Upper lobe of left lung (tissue), 6 donors: ENCODE measurements at regions not wholly inside any gene's neighbourhood (a gene's known extent, or its start where the extent isn't known, plus 50 kb on each side); places are given as distances from the start of the nearest gene placed in this dataset.

ENCODE experiments used
- ATAC-seq, 2 donors: fragments of 200-7000 bp; cut with Tn5 transposase; one replicate each; pipeline ENCODE4 v1.9.1; 2022; ENCODE audit warnings: mild to moderate bottlenecking in 2 of 2, moderate library complexity in 2 of 2; ENCODE audit not compliant: low FRiP score in 2 of 2
- DNase-seq, 2 donors: peaks; one replicate each; pipeline ENCODE4 v3.0.0-alpha.2; 2019 to 2020
- H3K27ac ChIP-seq, 4 donors: fragments of 200-600 bp; sonication (generic); one replicate each; pipeline ENCODE4 v1.5.1; 2016 to 2019
- H3K27me3 ChIP-seq, 4 donors: fragments of 200-600 bp; sonication (generic); one replicate each; pipeline ENCODE4 v1.5.1; 2017 to 2019
- H3K36me3 ChIP-seq, 4 donors: fragments of 200-600 bp; sonication (generic); one replicate each; pipeline ENCODE4 v1.5.1; 2016 to 2019
- H3K4me1 ChIP-seq, 4 donors: fragments of 200-600 bp; sonication (generic); one replicate each; pipeline ENCODE4 v1.5.1; 2018 to 2019
- H3K4me3 ChIP-seq, 4 donors: fragments of 200-600 bp; sonication (generic); one replicate each; pipeline ENCODE4 v1.5.1; 2017 to 2019; ENCODE audit warnings: mild to moderate bottlenecking in 2 of 4, moderate library complexity in 1 of 4
- H3K9me3 ChIP-seq, 4 donors: fragments of 200-600 bp; sonication (generic); one replicate each; pipeline ENCODE4 v1.5.1; 2018 to 2019
- EP300 ChIP-seq, 4 donors: sonication (generic); formaldehyde crosslinking; IDR thresholded peaks; one replicate each; pipeline ENCODE4 v1.5.1; 2017; ENCODE audit warnings: antibody characterized with exemption in 4 of 4, control low read depth in 2 of 4
- POLR2A ChIP-seq, 4 donors: fragments of 450-650 bp; IDR thresholded peaks; one replicate each; pipeline ENCODE4 v1.5.1; 2016 to 2017; ENCODE audit warnings: antibody characterized with exemption in 4 of 4, mild to moderate bottlenecking in 2 of 4
- POLR2AphosphoS5 ChIP-seq, 2 donors: sonication (generic); formaldehyde crosslinking; IDR thresholded peaks; one replicate each; pipeline ENCODE4 v1.5.1; 2017; ENCODE audit warnings: antibody characterized with exemption in 2 of 2
- WGBS, 2 donors: methylation state at CpG; one replicate each; pipeline ENCODE4 v1.1.5; 2017 to 2018; 5-methylcytosine and 5-hydroxymethylcytosine counted together
- TF ChIP-seq, protein P1 (sequence below), 6 experiments: fragments of 450-650 bp in 4 of 6; fragments of 200-600 bp in 2 of 6; sonication (generic) in 2 of 6; IDR thresholded peaks; one replicate each; pipeline ENCODE4 v1.5.1; 2016 to 2019; ENCODE audit warnings: antibody characterized with exemption in 6 of 6
- donor health status: DM: no; HTN: no; CAD: no; lungs with moderate emphysema.
- donor health status: DM: no; HTN: yes; CAD: no; lungs with severe emphysema.

DNA sequence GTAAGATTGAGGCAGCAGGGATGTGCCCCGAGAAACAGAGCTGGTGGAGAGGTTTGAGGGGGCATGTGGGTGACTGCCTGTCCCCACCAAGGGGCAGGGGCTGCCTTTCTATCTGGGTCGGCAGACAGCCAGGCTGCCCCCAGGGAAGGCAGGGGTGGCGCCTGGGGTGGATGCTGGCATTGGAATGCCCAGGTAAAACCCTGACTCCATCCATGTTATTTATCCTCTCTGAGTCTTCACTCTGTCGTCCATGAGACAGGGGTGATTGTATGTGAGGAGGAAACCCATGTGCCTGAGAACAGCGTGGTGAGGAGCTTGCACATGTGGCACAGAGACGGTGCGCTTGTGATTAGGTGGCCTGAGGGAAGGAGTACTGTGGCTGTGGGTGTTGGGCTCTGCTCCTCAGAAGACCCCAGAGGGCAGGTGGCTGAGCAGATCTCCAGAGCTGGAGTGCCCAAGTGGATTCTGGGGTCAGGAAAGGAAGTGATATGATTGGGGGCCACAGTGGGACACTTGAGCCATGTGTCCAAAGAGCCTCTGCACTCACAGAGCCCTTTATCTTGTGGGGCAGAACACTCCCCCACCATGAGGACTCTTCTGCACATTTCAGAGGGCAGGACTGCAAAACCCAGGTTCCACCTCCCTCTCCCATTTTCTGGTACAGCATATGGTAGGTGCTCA is 100.4 kb upstream of the RET start:
- no peaks in the 10 kb centered on the region for H3K4me1 ChIP-seq
- H3K9me3 ChIP-seq = no peaks in the 10 kb centered on the region
- TF ChIP-seq EP300 (IDR thresholded peaks at IDR 0.05) = no peak
- TF ChIP-seq, protein P1, sequence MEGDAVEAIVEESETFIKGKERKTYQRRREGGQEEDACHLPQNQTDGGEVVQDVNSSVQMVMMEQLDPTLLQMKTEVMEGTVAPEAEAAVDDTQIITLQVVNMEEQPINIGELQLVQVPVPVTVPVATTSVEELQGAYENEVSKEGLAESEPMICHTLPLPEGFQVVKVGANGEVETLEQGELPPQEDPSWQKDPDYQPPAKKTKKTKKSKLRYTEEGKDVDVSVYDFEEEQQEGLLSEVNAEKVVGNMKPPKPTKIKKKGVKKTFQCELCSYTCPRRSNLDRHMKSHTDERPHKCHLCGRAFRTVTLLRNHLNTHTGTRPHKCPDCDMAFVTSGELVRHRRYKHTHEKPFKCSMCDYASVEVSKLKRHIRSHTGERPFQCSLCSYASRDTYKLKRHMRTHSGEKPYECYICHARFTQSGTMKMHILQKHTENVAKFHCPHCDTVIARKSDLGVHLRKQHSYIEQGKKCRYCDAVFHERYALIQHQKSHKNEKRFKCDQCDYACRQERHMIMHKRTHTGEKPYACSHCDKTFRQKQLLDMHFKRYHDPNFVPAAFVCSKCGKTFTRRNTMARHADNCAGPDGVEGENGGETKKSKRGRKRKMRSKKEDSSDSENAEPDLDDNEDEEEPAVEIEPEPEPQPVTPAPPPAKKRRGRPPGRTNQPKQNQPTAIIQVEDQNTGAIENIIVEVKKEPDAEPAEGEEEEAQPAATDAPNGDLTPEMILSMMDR (IDR thresholded peaks at IDR 0.05) = no peak
- no peak for TF ChIP-seq POLR2A (IDR thresholded peaks at IDR 0.05)
- TF ChIP-seq POLR2AphosphoS5 (IDR thresholded peaks at IDR 0.05) = no peak
- 86 to 88% methylated on average over 6 to 7 of the region's 7 CpGs for WGBS, 2 donors
- H3K4me3 ChIP-seq = no peak overlapping the region
- DNase-seq (peak in 1 of 2 donors; percentile 16), ATAC-seq (no peak)
- no peaks in the 10 kb centered on the region for H3K36me3 ChIP-seq
- no peaks in the 10 kb centered on the region for H3K27me3 ChIP-seq
- H3K27ac ChIP-seq = no peak overlapping the region

DNA sequence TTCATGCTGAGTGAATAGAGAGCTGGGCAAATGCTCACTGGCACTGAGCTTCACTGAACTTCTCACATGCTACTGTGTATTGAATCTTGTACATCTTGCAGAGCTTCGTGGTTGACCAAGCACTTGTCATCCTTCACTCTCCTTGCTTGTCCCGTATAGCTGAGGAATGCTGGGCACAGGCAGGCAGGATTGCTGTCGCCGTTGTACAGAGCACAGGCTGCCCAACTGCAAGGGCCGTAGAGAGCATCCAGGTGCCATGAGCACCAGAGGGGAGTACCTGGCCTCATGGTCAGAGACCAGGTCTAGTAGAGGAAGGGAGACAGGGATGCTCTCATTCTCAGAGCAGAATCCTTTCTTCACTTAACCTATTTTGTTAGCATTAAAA is 99.8 kb upstream of the RET start:
- TF ChIP-seq EP300 (IDR thresholded peaks at IDR 0.05) = no peak
- TF ChIP-seq POLR2AphosphoS5 (IDR thresholded peaks at IDR 0.05) = no peak
- TF ChIP-seq, protein P1 (IDR thresholded peaks at IDR 0.05) = no peak
- no peak for TF ChIP-seq POLR2A (IDR thresholded peaks at IDR 0.05)
- no peak overlapping the region for H3K4me3 ChIP-seq
- H3K36me3 ChIP-seq = no peaks in the 10 kb centered on the region
- no peaks in the 10 kb centered on the region for H3K9me3 ChIP-seq
- WGBS, 2 donors = 77 to 84% methylated on average over 5 of the region's 5 CpGs
- H3K27me3 ChIP-seq = no peaks in the 10 kb centered on the region
- H3K4me1 ChIP-seq = no peaks in the 10 kb centered on the region
- H3K27ac ChIP-seq = no peak overlapping the region
- no peak for ATAC-seq
- peak in 1 of 2 donors; percentile 17 for DNase-seq

DNA sequence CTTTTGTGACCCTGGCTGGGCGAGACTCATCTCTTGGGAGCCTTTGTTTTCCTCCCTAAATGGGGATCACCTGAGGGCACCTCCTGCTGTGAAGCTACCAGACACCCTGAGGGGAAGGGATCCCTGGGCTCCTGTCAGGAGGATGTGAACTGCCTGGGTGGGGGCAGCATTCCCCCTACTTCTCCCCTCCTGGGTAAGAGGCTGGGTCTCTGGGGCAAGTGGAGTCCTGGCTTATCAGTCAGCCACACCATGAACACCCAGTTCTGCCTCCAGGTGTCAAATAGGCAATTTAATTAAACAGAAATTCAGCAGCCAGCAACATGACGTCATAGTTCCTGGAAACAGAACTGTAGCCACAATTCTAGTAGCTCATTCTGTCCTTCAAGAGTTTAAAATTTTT is 97.7 kb upstream of the RET start:
- TF ChIP-seq EP300 (IDR thresholded peaks at IDR 0.05) (no peak), POLR2A (IDR thresholded peaks at IDR 0.05) (no peak), POLR2AphosphoS5 (IDR thresholded peaks at IDR 0.05) (no peak)
- TF ChIP-seq, protein P1 (IDR thresholded peaks at IDR 0.05) = no peak
- DNase-seq = peak in 1 of 2 donors; percentile 6
- H3K27me3 ChIP-seq = no peaks in the 10 kb centered on the region
- no peaks in the 10 kb centered on the region for H3K4me1 ChIP-seq
- no peaks in the 10 kb centered on the region for H3K36me3 ChIP-seq
- no peak overlapping the region for H3K27ac ChIP-seq
- 67 to 74% methylated on average over 2 of the region's 2 CpGs for WGBS, 2 donors
- H3K9me3 ChIP-seq = no peaks in the 10 kb centered on the region
- H3K4me3 ChIP-seq = no peak overlapping the region
- no peak for ATAC-seq

DNA sequence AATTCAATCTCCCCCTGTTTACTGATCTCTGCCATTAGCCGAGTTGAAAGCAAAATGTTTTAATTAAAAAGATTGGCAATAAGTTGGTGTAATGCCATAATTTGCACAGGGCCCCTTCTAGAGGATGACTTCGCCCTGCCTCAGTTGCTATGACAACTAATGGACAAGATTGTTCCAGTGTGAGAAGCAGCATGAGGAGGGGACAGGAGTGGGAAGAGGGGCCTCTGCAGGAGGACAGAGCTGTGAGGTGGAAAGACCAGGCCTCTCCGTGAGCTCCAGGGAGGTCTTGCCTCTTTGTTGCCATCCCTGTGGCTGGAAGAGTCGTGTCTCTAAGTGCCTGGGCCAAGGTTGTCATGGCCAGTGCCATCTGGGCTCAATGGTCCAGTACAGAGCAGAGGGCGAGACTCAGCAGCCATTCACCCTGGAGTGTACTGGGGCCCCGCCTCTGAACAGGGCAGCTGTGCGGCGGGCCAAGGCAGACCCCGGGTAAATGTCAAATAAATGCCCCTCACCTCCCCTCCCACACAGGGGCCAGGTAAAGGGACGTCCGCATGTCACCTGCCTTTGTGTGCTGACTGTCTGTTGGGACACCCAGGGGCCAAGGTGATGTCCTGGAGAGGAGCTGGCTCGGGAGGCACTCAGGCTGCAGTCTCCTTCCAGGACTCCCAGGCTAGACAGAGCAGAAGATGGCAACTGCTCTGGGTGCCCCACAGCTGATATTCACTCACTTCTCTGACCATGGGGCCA is 97.0 kb upstream of the RET start:
- TF ChIP-seq POLR2AphosphoS5 (IDR thresholded peaks at IDR 0.05) (no peak), POLR2A (IDR thresholded peaks at IDR 0.05) (no peak), EP300 (IDR thresholded peaks at IDR 0.05) (no peak)
- TF ChIP-seq, protein P1 (IDR thresholded peaks at IDR 0.05) = no peak
- Histone ChIP-seq H3K36me3 (no peaks in the 10 kb centered on the region), H3K4me3 (no peak overlapping the region), H3K27ac (no peak overlapping the region), H3K9me3 (no peaks in the 10 kb centered on the region), H3K4me1 (no peaks in the 10 kb centered on the region), H3K27me3 (no peaks in the 10 kb centered on the region)
- no peak for ATAC-seq
- DNase-seq = peak in 1 of 2 donors; percentile 12
- WGBS, 2 donors = 79 to 89% methylated on average over 11 to 12 of the region's 12 CpGs
